Right lobe of liver (tissue), 6 donors: ENCODE measurements at regions not wholly inside any gene's neighbourhood (a gene's known extent, or its start where the extent isn't known, plus 50 kb on each side); places are given as distances from the start of the nearest gene placed in this dataset.

ENCODE experiments used
- ATAC-seq, 4 donors: fragments of 200-7000 bp; cut with Tn5 transposase; one replicate each; pipeline ENCODE4 v1.9.1; 2020; ENCODE audit warnings: mild to moderate bottlenecking in 4 of 4, moderate library complexity in 4 of 4
- DNase-seq, 3 donors: peaks; one replicate each; pipeline ENCODE4 v3.0.0-alpha.2; 2020
- H3K27ac ChIP-seq, 3 donors: fragments of 200-600 bp; one replicate each; pipeline ENCODE4 v1.8.0; 2022
- H3K27me3 ChIP-seq, 2 donors: fragments of 200-600 bp; one replicate each; pipeline ENCODE4 v1.8.0; 2022
- H3K36me3 ChIP-seq, 4 donors: fragments of 200-600 bp; sonication (generic) in 1 of 4; one replicate each; pipeline versions ENCODE4 v1.5.1 to v1.8.0; 2017 to 2022; ENCODE audit warnings: control low read depth in 1 of 4
- H3K4me1 ChIP-seq, 4 donors: fragments of 200-600 bp; sonication (generic) in 1 of 4; one replicate each; pipeline versions ENCODE4 v1.5.1 to v1.8.0; 2017 to 2022; ENCODE audit warnings: control low read depth in 1 of 4
- H3K4me3 ChIP-seq, 3 donors: fragments of 200-600 bp; one replicate each; pipeline ENCODE4 v1.8.0; 2022
- H3K9me3 ChIP-seq, 4 donors: fragments of 200-600 bp; sonication (generic) in 1 of 4; one replicate each; pipeline versions ENCODE4 v1.5.1 to v1.8.0; 2017 to 2022; ENCODE audit warnings: control low read depth in 1 of 4
- POLR2A ChIP-seq: fragments of 450-650 bp; IDR thresholded peaks from one replicate; pipeline ENCODE4 v1.6.1; 2017; ENCODE audit warnings: antibody characterized with exemption, mild to moderate bottlenecking
- WGBS: methylation state at CpG from one replicate; pipeline ENCODE4 v1.1.6; 2018; ENCODE audit warnings: low coverage, low lambda C conversion rate; ENCODE audit not compliant: insufficient coverage; ENCODE audit errors: missing lambda C conversion rate; 5-methylcytosine and 5-hydroxymethylcytosine counted together
- intact Hi-C, 2 donors: fragments of 100-400 bp; cut with DNase I; formaldehyde crosslinking; loops; one replicate each; pipeline versions ENCODE4 v1.11.2 to v1.14.1; 2022
- TF ChIP-seq, protein P1 (sequence below), 4 donors: fragments of 200-600 bp in 3 of 4; fragments of 450-650 bp in 1 of 4; IDR thresholded peaks; one replicate each; pipeline versions ENCODE4 v1.5.1 to v1.8.0; 2016 to 2022; ENCODE audit warnings: antibody characterized with exemption in 4 of 4, mild to moderate bottlenecking in 2 of 4
- donor health status: DM: no; HTN: yes; CAD: no.
- donor health status: DM: no; HTN: no; CAD: no.
- donor health status: DM: no; HTN: no; CAD: no.
- donor health status: DM: no; HTN: yes; CAD: no.
- donor health status: DM: no; HTN: yes; CAD: no.

DNA sequence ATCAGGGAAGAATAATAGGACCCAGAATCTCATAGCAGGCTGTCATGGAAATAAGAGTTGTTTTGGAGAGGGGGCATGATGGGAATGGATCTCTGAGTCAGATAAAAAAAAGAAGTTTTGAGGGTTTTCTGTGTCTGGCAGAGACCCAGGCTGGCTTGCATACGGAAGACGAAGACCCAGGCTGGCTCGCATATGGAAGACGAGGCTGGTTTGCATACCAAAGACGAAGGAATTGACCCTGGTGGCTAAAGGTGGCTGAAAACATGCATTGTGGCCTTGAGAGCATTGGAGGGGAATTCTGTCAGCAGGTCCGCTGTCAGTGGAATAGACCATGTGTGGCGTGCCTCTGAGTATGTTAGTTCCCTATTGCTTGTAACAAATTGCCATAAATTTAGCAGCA is 335.1 kb downstream of the BTBD3 start:
- Histone ChIP-seq H3K4me1 (no peaks in the 10 kb centered on the region), H3K9me3 (no peaks in the 10 kb centered on the region), H3K27ac (no peak overlapping the region), H3K27me3 (no peaks in the 10 kb centered on the region), H3K4me3 (no peak overlapping the region), H3K36me3 (no peaks in the 10 kb centered on the region)
- no peak for ATAC-seq
- DNase-seq, result no peak
- 21% methylated on average over 5 of the region's 7 CpGs for WGBS
- TF ChIP-seq, protein P1, sequence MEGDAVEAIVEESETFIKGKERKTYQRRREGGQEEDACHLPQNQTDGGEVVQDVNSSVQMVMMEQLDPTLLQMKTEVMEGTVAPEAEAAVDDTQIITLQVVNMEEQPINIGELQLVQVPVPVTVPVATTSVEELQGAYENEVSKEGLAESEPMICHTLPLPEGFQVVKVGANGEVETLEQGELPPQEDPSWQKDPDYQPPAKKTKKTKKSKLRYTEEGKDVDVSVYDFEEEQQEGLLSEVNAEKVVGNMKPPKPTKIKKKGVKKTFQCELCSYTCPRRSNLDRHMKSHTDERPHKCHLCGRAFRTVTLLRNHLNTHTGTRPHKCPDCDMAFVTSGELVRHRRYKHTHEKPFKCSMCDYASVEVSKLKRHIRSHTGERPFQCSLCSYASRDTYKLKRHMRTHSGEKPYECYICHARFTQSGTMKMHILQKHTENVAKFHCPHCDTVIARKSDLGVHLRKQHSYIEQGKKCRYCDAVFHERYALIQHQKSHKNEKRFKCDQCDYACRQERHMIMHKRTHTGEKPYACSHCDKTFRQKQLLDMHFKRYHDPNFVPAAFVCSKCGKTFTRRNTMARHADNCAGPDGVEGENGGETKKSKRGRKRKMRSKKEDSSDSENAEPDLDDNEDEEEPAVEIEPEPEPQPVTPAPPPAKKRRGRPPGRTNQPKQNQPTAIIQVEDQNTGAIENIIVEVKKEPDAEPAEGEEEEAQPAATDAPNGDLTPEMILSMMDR (IDR thresholded peaks at IDR 0.05), result no peak
- TF ChIP-seq POLR2A, result no peak
- intact Hi-C loops, result no loop called here

DNA sequence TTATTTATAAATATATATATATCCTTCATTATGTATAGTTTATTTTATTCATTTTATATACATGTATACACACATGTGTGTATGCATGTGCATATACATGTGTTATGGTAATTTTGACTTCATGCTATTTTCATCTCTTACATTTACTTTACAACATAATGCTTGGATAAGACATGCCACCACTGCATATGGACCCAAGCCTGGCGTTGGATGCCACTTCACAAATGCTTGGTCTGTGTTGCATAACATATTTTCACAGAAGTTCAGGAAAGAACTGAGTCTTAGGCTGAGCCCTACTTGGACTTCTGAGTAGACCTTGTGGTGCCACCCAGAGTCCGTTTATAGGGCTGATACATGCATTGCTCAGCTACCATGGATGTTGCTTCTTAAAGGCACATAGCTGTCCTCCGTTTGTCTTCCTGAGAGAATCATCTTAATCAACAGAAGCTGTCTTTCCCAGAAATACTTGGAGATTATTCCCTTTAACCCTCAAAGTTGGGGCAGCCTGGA is 337.8 kb downstream of the BTBD3 start:
- H3K36me3 ChIP-seq, result no peaks in the 10 kb centered on the region
- no peak overlapping the region for H3K4me3 ChIP-seq
- H3K9me3 ChIP-seq, result no peaks in the 10 kb centered on the region
- 53% methylated on average over 2 of the region's 3 CpGs for WGBS
- H3K4me1 ChIP-seq, result no peaks in the 10 kb centered on the region
- TF ChIP-seq, protein P1 (IDR thresholded peaks at IDR 0.05), result no peak
- no peak for TF ChIP-seq POLR2A
- no peaks in the 10 kb centered on the region for H3K27me3 ChIP-seq
- no peak for ATAC-seq
- DNase-seq, result no peak
- intact Hi-C loops, result no loop called here
- no peak overlapping the region for H3K27ac ChIP-seq

DNA sequence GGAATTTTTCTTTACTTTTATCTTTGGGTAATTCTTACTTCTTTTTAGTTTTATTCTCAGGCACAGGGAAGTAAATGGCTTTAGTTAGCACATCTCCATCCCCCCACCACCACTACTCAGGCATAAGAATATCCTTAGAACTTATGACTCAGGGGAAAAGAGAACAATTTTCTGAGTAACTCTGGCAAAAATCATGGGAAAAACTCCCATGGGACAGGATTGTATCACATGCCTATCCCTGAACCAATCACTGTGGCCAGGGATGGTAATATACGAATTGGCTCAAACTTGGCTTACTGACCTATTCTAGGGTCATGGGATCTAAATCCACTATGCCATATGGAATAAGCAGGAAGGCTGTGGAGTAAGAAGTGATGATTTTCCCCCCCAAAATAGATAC is 339.1 kb downstream of the BTBD3 start:
- Histone ChIP-seq H3K27ac (no peak overlapping the region), H3K4me3 (no peak overlapping the region), H3K27me3 (no peaks in the 10 kb centered on the region), H3K36me3 (no peaks in the 10 kb centered on the region), H3K9me3 (no peaks in the 10 kb centered on the region), H3K4me1 (no peaks in the 10 kb centered on the region)
- TF ChIP-seq POLR2A, result no peak
- TF ChIP-seq, protein P1 (IDR thresholded peaks at IDR 0.05), result no peak
- ATAC-seq (no peak), DNase-seq (no peak)
- 6% methylated on average over 1 of the region's 1 CpG for WGBS
- intact Hi-C loops, result no loop called here

DNA sequence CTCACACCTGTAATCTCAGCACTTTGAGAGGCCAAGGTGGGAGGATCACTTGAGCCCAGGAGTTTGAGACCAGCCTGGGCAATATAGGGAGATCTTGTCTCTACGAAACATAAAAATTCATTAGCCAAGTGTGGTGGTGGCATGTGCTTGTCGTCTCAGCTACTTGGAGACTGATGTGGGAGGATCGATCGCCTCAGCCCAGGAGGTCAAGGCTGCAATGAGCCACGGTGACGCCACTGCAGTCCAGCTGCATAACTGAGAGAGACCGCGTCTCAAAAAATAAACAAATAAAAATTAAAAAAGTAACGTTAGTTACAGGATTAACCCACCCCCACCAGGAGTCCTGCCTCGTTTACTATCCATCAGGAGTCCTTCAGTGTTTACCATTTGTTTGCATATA is 345.1 kb downstream of the BTBD3 start:
- H3K4me1 ChIP-seq, result no peaks in the 10 kb centered on the region
- no peaks in the 10 kb centered on the region for H3K9me3 ChIP-seq
- intact Hi-C loops, result no loop called here
- H3K36me3 ChIP-seq, result no peaks in the 10 kb centered on the region
- TF ChIP-seq, protein P1 (IDR thresholded peaks at IDR 0.05), result no peak
- no peak for TF ChIP-seq POLR2A
- ATAC-seq (no peak), DNase-seq (no peak)
- 51% methylated on average over 10 of the region's 10 CpGs for WGBS
- H3K4me3 ChIP-seq, result no peak overlapping the region
- H3K27me3 ChIP-seq, result no peaks in the 10 kb centered on the region
- H3K27ac ChIP-seq, result no peak overlapping the region

DNA sequence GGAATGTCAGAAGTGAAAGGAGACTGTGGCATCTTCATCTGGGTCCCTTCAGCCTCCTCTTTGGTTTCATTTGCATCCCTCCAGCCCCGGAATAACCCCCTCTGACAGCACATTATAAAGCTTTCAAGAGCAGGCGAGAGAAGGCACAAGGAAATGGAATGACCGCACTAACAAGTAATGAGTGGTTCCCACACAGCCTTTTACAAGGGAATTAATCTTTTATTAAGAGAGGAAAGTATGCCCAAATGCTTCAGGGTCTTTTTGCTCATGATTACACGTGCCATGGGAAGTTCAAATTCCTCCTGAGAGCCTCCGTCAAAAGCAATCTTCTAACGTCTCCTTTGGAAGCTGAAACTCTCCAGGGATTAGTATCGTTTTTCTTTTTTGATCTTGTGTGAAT is 347.0 kb downstream of the BTBD3 start:
- Histone ChIP-seq H3K27ac (no peak overlapping the region), H3K9me3 (no peaks in the 10 kb centered on the region), H3K4me1 (no peaks in the 10 kb centered on the region), H3K4me3 (no peak overlapping the region), H3K27me3 (no peaks in the 10 kb centered on the region), H3K36me3 (no peaks in the 10 kb centered on the region)
- TF ChIP-seq POLR2A, result no peak
- TF ChIP-seq, protein P1 (IDR thresholded peaks at IDR 0.05), result no peak
- ATAC-seq, result no peak
- DNase-seq, result no peak
- intact Hi-C loops, result no loop called here
- WGBS, result 67% methylated on average over 7 of the region's 7 CpGs
